H9 (cell line): ENCODE measurements at regions not wholly inside any gene's neighbourhood (a gene's known extent, or its start where the extent isn't known, plus 50 kb on each side); places are given as distances from the start of the nearest gene placed in this dataset.

Experiments
- DNase-seq: peaks from one replicate; pipeline ENCODE4 v3.0.0-alpha.2; 2017
- H2AFZ ChIP-seq: one replicate; pipeline ENCODE4 v1.6.1; 2013; ENCODE audit warnings: mild to moderate bottlenecking, low read length, control low read depth, moderate library complexity
- H2AK5ac ChIP-seq: 2 replicates; pipeline ENCODE4 v1.6.1; 2013; ENCODE audit warnings: low read length, control low read depth, mixed read lengths; ENCODE audit not compliant: insufficient read length
- H2BK120ac ChIP-seq: one replicate; pipeline ENCODE4 v1.6.1; 2013; ENCODE audit warnings: low read depth, mild to moderate bottlenecking, low read length, control low read depth, inconsistent platforms; ENCODE audit not compliant: poor library complexity, severe bottlenecking
- H2BK12ac ChIP-seq: 2 replicates; pipeline ENCODE4 v1.6.1; 2013; ENCODE audit warnings: low read length, control low read depth, mixed read lengths, low read depth; ENCODE audit not compliant: insufficient read length
- H2BK15ac ChIP-seq: 2 replicates; pipeline ENCODE4 v1.6.1; 2013; ENCODE audit warnings: low read depth, low read length, control low read depth
- H2BK20ac ChIP-seq: one replicate; pipeline ENCODE4 v1.6.1; 2013; ENCODE audit warnings: low read depth, mild to moderate bottlenecking, low read length, control low read depth, inconsistent platforms; ENCODE audit not compliant: poor library complexity, severe bottlenecking
- H2BK5ac ChIP-seq: 2 replicates; pipeline ENCODE4 v1.6.1; 2013; ENCODE audit warnings: low read length, control low read depth, mixed read lengths; ENCODE audit not compliant: insufficient read length
- H3K14ac ChIP-seq: 2 replicates; pipeline ENCODE4 v1.6.1; 2013; ENCODE audit warnings: low read length, control low read depth; ENCODE audit not compliant: insufficient read depth
- H3K18ac ChIP-seq: 2 replicates; pipeline ENCODE4 v1.6.1; 2013; ENCODE audit warnings: low read depth, mild to moderate bottlenecking, mixed read lengths, low read length, control low read depth; ENCODE audit not compliant: insufficient read length
- H3K23ac ChIP-seq: 2 replicates; pipeline ENCODE4 v1.6.1; 2013; ENCODE audit warnings: low read length, control low read depth, mixed read lengths, low read depth; ENCODE audit not compliant: insufficient read length
- H3K23me2 ChIP-seq: 2 replicates; pipeline ENCODE4 v1.6.1; 2013; ENCODE audit warnings: low read depth, mild to moderate bottlenecking, mixed read lengths, low read length, control low read depth; ENCODE audit not compliant: insufficient read length, poor library complexity, severe bottlenecking
- H3K27ac ChIP-seq: 2 replicates; pipeline ENCODE4 v1.5.1; 2013; ENCODE audit warnings: low read length, control low read depth, mixed read lengths, low read depth; ENCODE audit not compliant: insufficient read length
- H3K27me3 ChIP-seq: 2 replicates; pipeline ENCODE4 v1.6.1; 2013; ENCODE audit warnings: low read length, control low read depth, inconsistent platforms; ENCODE audit not compliant: insufficient read depth
- H3K4ac ChIP-seq: 2 replicates; pipeline ENCODE4 v1.6.1; 2013; ENCODE audit warnings: low read depth, mild to moderate bottlenecking, control low read depth, inconsistent platforms, low read length, moderate library complexity
- H3K4me1 ChIP-seq: 2 replicates; pipeline ENCODE4 v1.6.1; 2013; ENCODE audit warnings: low read length, control low read depth, inconsistent platforms; ENCODE audit not compliant: insufficient read depth
- H3K4me2 ChIP-seq: 2 replicates; pipeline ENCODE4 v1.6.1; 2013; ENCODE audit warnings: low read length, control low read depth, mixed read lengths; ENCODE audit not compliant: insufficient read length, insufficient read depth
- H3K56ac ChIP-seq: 2 replicates; pipeline ENCODE4 v1.6.1; 2013; ENCODE audit warnings: low read depth, mild to moderate bottlenecking, mixed read lengths, low read length, control low read depth; ENCODE audit not compliant: insufficient read length
- H3K79me1 ChIP-seq: 2 replicates; pipeline ENCODE4 v1.6.1; 2013; ENCODE audit warnings: low read depth, mild to moderate bottlenecking, moderate library complexity, low read length, control low read depth, inconsistent platforms; ENCODE audit not compliant: insufficient read depth, poor library complexity, severe bottlenecking
- H3K79me2 ChIP-seq: 2 replicates; pipeline ENCODE4 v1.6.1; 2013; ENCODE audit warnings: low read length, control low read depth, inconsistent platforms; ENCODE audit not compliant: insufficient read depth
- H3K9ac ChIP-seq: 2 replicates; pipeline ENCODE4 v1.6.1; 2013; ENCODE audit warnings: low read length, control low read depth, mixed read lengths; ENCODE audit not compliant: insufficient read length; ENCODE audit errors: extremely low read depth
- H3K9me3 ChIP-seq: one replicate; pipeline ENCODE4 v1.6.1; 2013; ENCODE audit warnings: low read depth, low read length, inconsistent platforms; ENCODE audit not compliant: control insufficient read depth
- H3T11ph ChIP-seq: one replicate; pipeline ENCODE4 v1.6.1; 2013; ENCODE audit warnings: mild to moderate bottlenecking, low read length, control low read depth, inconsistent platforms
- H4K20me1 ChIP-seq: one replicate; pipeline ENCODE4 v1.6.1; 2013; ENCODE audit not compliant: control insufficient read depth, insufficient read length, insufficient read depth
- H4K5ac ChIP-seq: 2 replicates; pipeline ENCODE4 v1.6.1; 2013; ENCODE audit warnings: low read depth, mild to moderate bottlenecking, mixed read lengths, low read length, control low read depth; ENCODE audit not compliant: insufficient read length
- H4K8ac ChIP-seq: replicated peaks from 2 replicates; pipeline ENCODE4 v1.6.1; 2013; ENCODE audit warnings: low read length, control low read depth, mixed read lengths, low read depth; ENCODE audit not compliant: insufficient read length
- H4K91ac ChIP-seq: 2 replicates; pipeline ENCODE4 v1.6.1; 2013; ENCODE audit warnings: low read depth, mild to moderate bottlenecking, moderate library complexity, mixed read lengths, low read length, control low read depth; ENCODE audit not compliant: insufficient read length
- H3K27ac Mint-ChIP-seq, 3 experiments: 2 replicates in 2 of 3; 3 replicates in 1 of 3; pipeline ENCODE4 v1.8.0; 2020 to 2021; ENCODE audit warnings: mixed read lengths in 3 of 3, mild to moderate bottlenecking in 1 of 3, moderate library complexity in 1 of 3
- H3K27me3 Mint-ChIP-seq: 2 replicates; pipeline ENCODE4 v1.8.0; 2021; ENCODE audit warnings: low read depth, mild to moderate bottlenecking, moderate library complexity, mixed read lengths
- H3K36me3 Mint-ChIP-seq, 3 experiments: 2 replicates in 2 of 3; 3 replicates in 1 of 3; pipeline ENCODE4 v1.8.0; 2020 to 2021; ENCODE audit warnings: low read depth in 3 of 3, mixed read lengths in 3 of 3; ENCODE audit not compliant: insufficient read depth in 1 of 3
- H3K4me1 Mint-ChIP-seq, 2 experiments: 2 replicates each; pipeline ENCODE4 v1.8.0; 2020; ENCODE audit warnings: mixed read lengths in 2 of 2
- H3K4me3 Mint-ChIP-seq, 2 experiments: 2 replicates in 1 of 2; 3 replicates in 1 of 2; pipeline ENCODE4 v1.8.0; 2020 to 2021; ENCODE audit warnings: mild to moderate bottlenecking in 2 of 2, mixed read lengths in 2 of 2, moderate library complexity in 1 of 2
- H3K9me3 Mint-ChIP-seq, 2 experiments: 2 replicates in 1 of 2; 3 replicates in 1 of 2; pipeline ENCODE4 v1.8.0; 2020; ENCODE audit warnings: mild to moderate bottlenecking in 2 of 2, mixed read lengths in 2 of 2, moderate library complexity in 1 of 2
- CTCF ChIP-seq: fragments of 200-600 bp; sonication (generic); conservative IDR thresholded peaks from 3 replicates; pipeline ENCODE4 v1.8.0; 2021; ENCODE audit warnings: antibody characterized with exemption, mild to moderate bottlenecking
- WGBS: extraction: QIAGEN DNeasy Blood & Tissue Kit; methylation state at CpG from one replicate; pipeline ENCODE4 v1.1.7; 2013; ENCODE audit warnings: missing lambda C conversion rate, low lambda C conversion rate, mixed read lengths; ENCODE audit not compliant: insufficient read length; ENCODE audit errors: extremely low coverage; 5-methylcytosine and 5-hydroxymethylcytosine counted together

- H3K4me3 Mint-ChIP-seq, result no peak overlapping the region
- Histone ChIP-seq H3K18ac (no peak overlapping the region), H2BK12ac (no peak overlapping the region), H3K4me2 (no peak overlapping the region), H2BK5ac (no peak overlapping the region), H3K23ac (no peak overlapping the region), H3T11ph (no peak overlapping the region), H2BK20ac (no peak overlapping the region), H4K8ac (no peak overlapping the region), H4K20me1 (no peaks in the 10 kb centered on the region), H3K56ac (no peak overlapping the region), H3K79me2 (no peaks in the 10 kb centered on the region), H3K4ac (no peak overlapping the region), H3K79me1 (no peaks in the 10 kb centered on the region), H3K14ac (no peak overlapping the region), H4K5ac (no peak overlapping the region), H2AK5ac (no peak overlapping the region), H2BK15ac (no peak overlapping the region), H2AFZ (no peak overlapping the region), H4K91ac (no peak overlapping the region), H3K23me2 (no peaks in the 10 kb centered on the region), H3K9me3 (no peaks in the 10 kb centered on the region), H3K9ac (no peak overlapping the region), H3K27me3 (no peaks in the 10 kb centered on the region), H2BK120ac (no peak overlapping the region), H3K27ac (no peak overlapping the region), H3K4me1 (no peaks in the 10 kb centered on the region)
- DNase-seq, result peak; percentile 63
- H3K27ac Mint-ChIP-seq, result no peak overlapping the region
- peaks cover 0 to 10% (median 3%) of the 10 kb centered on the region in 3 experiments; a peak in 5 of 7 replicates for H3K36me3 Mint-ChIP-seq
- no peaks in the 10 kb centered on the region; the same call in 1 of the 2 replicates for H3K27me3 Mint-ChIP-seq
- no CpG with 5 or more reads among the region's 7 CpGs for WGBS
- H3K4me1 Mint-ChIP-seq, result peaks cover under 1% of the 10 kb centered on the region in 2 experiments; a peak in 1 of 4 replicates
- peaks cover 14 to 17% of the 10 kb centered on the region in 2 experiments for H3K9me3 Mint-ChIP-seq
- no peak for TF ChIP-seq CTCF
Measured at GRCh38 chr4:169823685-169824084, 65.9 kb upstream of the HPF1 start.
